Body of pancreas (tissue), 4 donors: ENCODE measurements at regions not wholly inside any gene's neighbourhood (a gene's known extent, or its start where the extent isn't known, plus 50 kb on each side); places are given as distances from the start of the nearest gene placed in this dataset.

Experiments
- ATAC-seq: fragments of 150-250 bp; one replicate; pipeline ENCODE4 v1.9.1; 2016
- DNase-seq, 4 donors: peaks; one replicate each; pipeline ENCODE4 v3.0.0-alpha.2; 2019
- H3K27ac ChIP-seq, 4 donors: fragments of 200-600 bp; sonication (generic); 1 replicate in 3 of 4; 2 replicates in 1 of 4; pipeline versions ENCODE4 v1.5.1 to v1.6.1; 2016 to 2019; ENCODE audit warnings: mild to moderate bottlenecking in 1 of 4, mixed read lengths in 1 of 4, moderate library complexity in 1 of 4
- H3K27me3 ChIP-seq, 2 donors: fragments of 200-600 bp; sonication (generic); one replicate each; pipeline ENCODE4 v1.6.0; 2016; ENCODE audit warnings: mild to moderate bottlenecking in 1 of 2
- H3K36me3 ChIP-seq, 2 donors: fragments of 200-600 bp; sonication (generic); replicated peaks in 1 of 2; 2 replicates each; pipeline ENCODE4 v1.5.1; 2016; ENCODE audit warnings: low read depth in 2 of 2; ENCODE audit not compliant: insufficient read depth in 1 of 2
- H3K4me1 ChIP-seq: fragments of 200-600 bp; sonication (generic); one replicate; pipeline ENCODE4 v1.6.0; 2016
- H3K4me3 ChIP-seq, 2 donors: fragments of 200-600 bp; sonication (generic); 1 replicate in 1 of 2; 2 replicates in 1 of 2; pipeline ENCODE4 v1.5.1; 2016 to 2019
- H3K9me3 ChIP-seq, 3 donors: fragments of 200-600 bp; sonication (generic); 1 replicate in 2 of 3; 2 replicates in 1 of 3; pipeline ENCODE4 v1.5.1; 2016
- POLR2A ChIP-seq, 3 donors: fragments of 450-650 bp; IDR thresholded peaks; one replicate each; pipeline ENCODE4 v1.6.1; 2016; ENCODE audit warnings: antibody characterized with exemption in 3 of 3, mild to moderate bottlenecking in 2 of 3
- WGBS, 2 donors: methylation state at CpG; one replicate each; pipeline ENCODE4 v1.1.5; 2017; 5-methylcytosine and 5-hydroxymethylcytosine counted together
- intact Hi-C: fragments of 100-400 bp; cut with DNase I; formaldehyde crosslinking; loops from one replicate; pipeline ENCODE4 v1.15.1; 2023
- TF ChIP-seq, protein P1 (sequence below), 7 experiments: fragments of 450-650 bp in 4 of 7; fragments of 200-600 bp in 3 of 7; sonication (generic) in 3 of 7; IDR thresholded peaks; one replicate each; pipeline ENCODE4 v1.5.1; 2016 to 2019; ENCODE audit warnings: antibody characterized with exemption in 7 of 7

DNA sequence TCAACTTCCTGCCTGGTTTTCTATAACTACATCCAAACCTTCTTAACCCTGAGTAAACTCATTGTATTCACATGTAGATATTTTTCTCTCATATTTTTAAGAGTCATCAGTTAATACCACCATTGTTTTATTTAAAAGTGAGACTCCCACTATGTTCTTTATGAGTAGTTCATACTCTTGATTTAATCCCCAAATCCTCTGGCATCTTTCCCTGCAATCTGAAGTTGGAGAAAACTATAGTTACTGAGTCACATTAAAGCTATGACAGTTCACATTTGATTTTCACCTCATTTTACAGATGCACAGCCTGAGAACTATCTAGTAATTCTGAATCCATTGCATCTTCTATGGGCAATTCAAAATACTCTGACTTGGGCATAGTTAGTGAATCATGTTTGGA, 1358.7 kb upstream of the NRXN1 start:
- no peaks in the 10 kb centered on the region for H3K4me1 ChIP-seq
- no peak overlapping the region for H3K27ac ChIP-seq
- H3K4me3 ChIP-seq, result no peak overlapping the region
- no peaks in the 10 kb centered on the region for H3K9me3 ChIP-seq
- ATAC-seq (no peak), DNase-seq (no peak)
- H3K27me3 ChIP-seq, result no peaks in the 10 kb centered on the region
- no peaks in the 10 kb centered on the region for H3K36me3 ChIP-seq
- intact Hi-C loops, result no loop called here
- no peak for TF ChIP-seq POLR2A (IDR thresholded peaks at IDR 0.05)
- TF ChIP-seq, protein P1, sequence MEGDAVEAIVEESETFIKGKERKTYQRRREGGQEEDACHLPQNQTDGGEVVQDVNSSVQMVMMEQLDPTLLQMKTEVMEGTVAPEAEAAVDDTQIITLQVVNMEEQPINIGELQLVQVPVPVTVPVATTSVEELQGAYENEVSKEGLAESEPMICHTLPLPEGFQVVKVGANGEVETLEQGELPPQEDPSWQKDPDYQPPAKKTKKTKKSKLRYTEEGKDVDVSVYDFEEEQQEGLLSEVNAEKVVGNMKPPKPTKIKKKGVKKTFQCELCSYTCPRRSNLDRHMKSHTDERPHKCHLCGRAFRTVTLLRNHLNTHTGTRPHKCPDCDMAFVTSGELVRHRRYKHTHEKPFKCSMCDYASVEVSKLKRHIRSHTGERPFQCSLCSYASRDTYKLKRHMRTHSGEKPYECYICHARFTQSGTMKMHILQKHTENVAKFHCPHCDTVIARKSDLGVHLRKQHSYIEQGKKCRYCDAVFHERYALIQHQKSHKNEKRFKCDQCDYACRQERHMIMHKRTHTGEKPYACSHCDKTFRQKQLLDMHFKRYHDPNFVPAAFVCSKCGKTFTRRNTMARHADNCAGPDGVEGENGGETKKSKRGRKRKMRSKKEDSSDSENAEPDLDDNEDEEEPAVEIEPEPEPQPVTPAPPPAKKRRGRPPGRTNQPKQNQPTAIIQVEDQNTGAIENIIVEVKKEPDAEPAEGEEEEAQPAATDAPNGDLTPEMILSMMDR (IDR thresholded peaks at IDR 0.05), result no peak

- no peaks in the 10 kb centered on the region for H3K4me1 ChIP-seq
- H3K27me3 ChIP-seq, result no peaks in the 10 kb centered on the region
- TF ChIP-seq, protein P1 (IDR thresholded peaks at IDR 0.05), result no peak
- H3K36me3 ChIP-seq, result no peaks in the 10 kb centered on the region
- ATAC-seq (no peak), DNase-seq (no peak)
- WGBS, 2 donors, result 92 to 93% methylated on average over 5 of the region's 5 CpGs
- no peak overlapping the region for H3K4me3 ChIP-seq
- no peaks in the 10 kb centered on the region for H3K9me3 ChIP-seq
- intact Hi-C loops, result no loop called here
- no peak overlapping the region for H3K27ac ChIP-seq
Measured at GRCh38 chr2:52387937-52388590, 1356.1 kb upstream of the NRXN1 start.

DNA sequence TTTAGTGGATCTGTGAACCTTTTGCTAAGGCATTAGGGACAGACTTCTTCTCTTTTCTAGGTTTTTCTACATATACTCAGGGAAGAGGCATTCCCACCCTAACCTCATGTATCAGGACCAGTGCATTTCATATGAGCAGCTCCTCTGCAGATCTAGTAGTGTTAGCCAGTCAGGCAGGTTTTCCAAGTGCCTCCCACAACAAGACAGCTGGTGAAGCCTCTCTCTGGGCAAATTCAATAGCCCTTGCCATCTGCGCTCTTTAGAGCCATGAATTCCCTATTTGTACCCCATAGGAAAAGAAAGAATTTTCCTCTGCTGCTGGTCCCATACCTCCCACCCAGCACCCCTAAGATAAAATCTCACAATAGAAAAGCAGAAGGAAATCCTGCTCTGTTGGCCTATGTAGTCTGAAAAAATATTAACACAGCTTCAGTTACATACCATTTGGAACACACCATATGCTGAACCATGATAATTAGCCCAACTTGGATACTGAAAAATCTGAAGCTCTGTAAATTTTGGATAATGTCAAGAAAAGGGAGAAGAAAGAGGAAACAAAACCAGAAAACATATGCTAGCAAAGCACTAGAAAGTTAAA, 1354.6 kb upstream of the NRXN1 start:
- intact Hi-C loops, result no loop called here
- WGBS, 2 donors, result 95 to 100% methylated on average over 1 of the region's 1 CpG
- no peaks in the 10 kb centered on the region for H3K4me1 ChIP-seq
- ATAC-seq, result no peak
- TF ChIP-seq, protein P1 (IDR thresholded peaks at IDR 0.05), result no peak
- no peak for TF ChIP-seq POLR2A (IDR thresholded peaks at IDR 0.05)
- H3K36me3 ChIP-seq, result no peaks in the 10 kb centered on the region
- no peak overlapping the region for H3K27ac ChIP-seq
- H3K9me3 ChIP-seq, result no peaks in the 10 kb centered on the region
- no peak for DNase-seq
- no peaks in the 10 kb centered on the region for H3K27me3 ChIP-seq
- H3K4me3 ChIP-seq, result no peak overlapping the region

- H3K27ac ChIP-seq, result no peak overlapping the region
- H3K4me3 ChIP-seq, result no peak overlapping the region
- 81 to 91% methylated on average over 2 of the region's 2 CpGs for WGBS, 2 donors
- H3K9me3 ChIP-seq, result no peaks in the 10 kb centered on the region
- intact Hi-C loops, result no loop called here
- H3K36me3 ChIP-seq, result no peaks in the 10 kb centered on the region
- no peaks in the 10 kb centered on the region for H3K27me3 ChIP-seq
- no peaks in the 10 kb centered on the region for H3K4me1 ChIP-seq
- DNase-seq (no peak), ATAC-seq (no peak)
- no peak for TF ChIP-seq POLR2A (IDR thresholded peaks at IDR 0.05)
- TF ChIP-seq, protein P1 (IDR thresholded peaks at IDR 0.05), result no peak
Measured at GRCh38 chr2:52383541-52383940, 1351.6 kb upstream of the NRXN1 start.

DNA sequence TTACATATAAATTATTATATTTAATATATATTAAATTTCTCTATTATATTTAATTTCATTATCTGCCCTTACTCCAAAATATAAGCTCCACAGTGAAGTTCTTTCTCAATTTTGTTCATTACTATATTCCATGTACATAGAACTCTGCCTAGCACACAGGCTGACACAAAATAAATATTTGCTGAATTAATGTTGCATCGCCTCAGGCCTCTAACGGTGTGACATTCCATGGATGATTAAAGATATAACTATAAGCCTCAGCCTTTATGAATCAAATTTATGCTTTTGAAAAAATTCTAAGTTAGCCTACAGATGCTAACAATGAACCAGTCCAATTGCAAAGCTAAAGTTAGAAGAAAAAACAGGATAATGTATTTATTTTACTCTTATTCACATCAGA, 1337.2 kb upstream of the NRXN1 start:
- Histone ChIP-seq H3K27me3 (no peaks in the 10 kb centered on the region), H3K27ac (no peak overlapping the region), H3K4me3 (no peak overlapping the region), H3K36me3 (no peaks in the 10 kb centered on the region), H3K4me1 (no peaks in the 10 kb centered on the region), H3K9me3 (peaks cover 0 to 2% (median 0%) of the 10 kb centered on the region in 3 donors)
- no peak for ATAC-seq
- intact Hi-C loops, result no loop called here
- WGBS, 2 donors, result 29 to 48% methylated on average over 2 of the region's 2 CpGs
- no peak for TF ChIP-seq POLR2A (IDR thresholded peaks at IDR 0.05)
- TF ChIP-seq, protein P1 (IDR thresholded peaks at IDR 0.05), result no peak
- no peak for DNase-seq
